ENCODE measurements at regions not wholly inside any gene's neighbourhood (a gene's known extent, or its start where the extent isn't known, plus 50 kb on each side); places are given as distances from the start of the nearest gene placed in this dataset.
"Not testable (repeated sequence)": the region's sequence is repeated elsewhere in the genome, so short reads cannot be mapped to it uniquely, and the experiment has no call there.

DNA sequence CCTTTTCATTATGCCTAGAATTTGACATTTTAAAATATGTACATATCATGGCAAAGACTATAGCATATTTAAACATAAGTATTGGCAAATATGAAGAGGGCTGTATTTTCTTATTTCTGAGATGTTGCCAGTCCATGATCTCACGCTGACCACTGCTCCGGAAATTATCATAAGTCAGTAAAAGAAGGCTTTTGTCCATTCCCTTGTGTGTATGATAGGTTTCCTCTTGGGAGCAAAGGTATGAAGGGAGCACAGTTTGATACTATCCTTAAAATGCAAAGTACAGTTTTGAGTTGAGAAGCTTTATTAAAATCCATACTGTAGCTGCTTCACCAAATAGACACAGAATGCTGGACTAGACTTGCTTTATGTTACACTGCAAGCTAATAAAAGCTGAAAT lies 52.6 kb upstream of the AGA start:
- no peak for DNase-seq

DNA sequence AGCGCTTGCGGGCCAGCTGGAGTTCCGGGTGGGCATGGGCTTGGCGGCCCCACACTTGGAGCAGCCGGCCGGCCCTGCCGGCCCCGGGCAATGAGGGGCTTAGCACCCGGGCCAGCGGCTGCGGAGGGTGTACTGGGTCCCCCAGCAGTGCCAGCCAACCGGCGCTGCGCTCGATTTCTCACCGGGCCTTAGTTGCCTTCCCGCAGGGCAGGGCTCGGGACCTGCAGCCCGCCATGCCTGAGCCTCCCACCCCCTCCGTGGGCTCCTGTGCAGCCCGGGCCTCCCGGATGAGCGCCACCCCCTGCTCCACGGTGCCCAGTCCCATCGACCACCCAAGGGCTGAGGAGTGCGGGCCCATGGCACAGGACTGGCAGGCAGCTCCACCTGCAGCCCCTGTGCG lies 53.4 kb upstream of the AGA start:
- not testable (repeated sequence) for DNase-seq

DNA sequence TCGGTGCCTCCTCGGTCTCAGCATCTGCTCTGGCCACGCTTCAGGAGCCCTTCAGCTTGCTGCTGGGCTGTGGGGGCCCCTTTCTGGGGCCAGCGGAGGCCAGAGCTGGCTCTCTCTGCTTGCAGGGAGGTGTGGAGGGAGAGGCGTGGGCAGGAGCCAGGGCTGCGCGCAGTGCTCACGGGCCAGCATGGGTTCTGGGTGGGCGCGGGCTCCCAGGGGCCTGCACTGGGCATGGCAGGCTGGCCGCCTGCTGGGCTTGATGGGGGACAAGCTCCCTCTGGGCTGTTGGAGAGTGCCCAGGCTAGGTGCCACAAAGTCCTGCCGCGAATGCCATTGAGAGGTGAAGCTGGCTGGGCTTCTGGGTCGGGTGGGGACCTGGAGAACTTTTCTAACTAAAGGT lies 57.3 kb upstream of the AGA start:
- DNase-seq, result no peak

DNA sequence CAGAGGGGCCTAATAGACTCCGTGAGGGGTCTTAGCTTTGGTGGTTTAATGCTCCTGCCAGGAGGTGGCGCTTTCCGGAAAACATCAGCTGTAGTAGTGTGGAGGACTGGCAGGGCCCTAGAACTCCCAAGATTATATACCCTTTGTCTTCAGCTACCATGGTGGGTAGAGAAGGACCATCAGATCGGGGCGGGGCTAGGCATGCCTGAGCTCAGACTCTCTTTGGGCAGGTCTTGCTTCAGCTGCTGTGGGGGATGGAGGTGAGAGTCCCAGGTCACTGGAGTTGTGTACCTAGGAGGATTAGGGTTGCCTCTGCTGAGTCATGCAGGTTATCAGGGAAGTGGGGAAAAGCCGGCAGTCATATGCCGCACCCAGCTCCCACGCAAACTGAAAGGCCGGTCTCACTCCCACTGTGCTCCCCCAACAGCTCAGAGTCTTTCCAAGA lies 63.0 kb upstream of the AGA start:
- no peak for DNase-seq

DNA sequence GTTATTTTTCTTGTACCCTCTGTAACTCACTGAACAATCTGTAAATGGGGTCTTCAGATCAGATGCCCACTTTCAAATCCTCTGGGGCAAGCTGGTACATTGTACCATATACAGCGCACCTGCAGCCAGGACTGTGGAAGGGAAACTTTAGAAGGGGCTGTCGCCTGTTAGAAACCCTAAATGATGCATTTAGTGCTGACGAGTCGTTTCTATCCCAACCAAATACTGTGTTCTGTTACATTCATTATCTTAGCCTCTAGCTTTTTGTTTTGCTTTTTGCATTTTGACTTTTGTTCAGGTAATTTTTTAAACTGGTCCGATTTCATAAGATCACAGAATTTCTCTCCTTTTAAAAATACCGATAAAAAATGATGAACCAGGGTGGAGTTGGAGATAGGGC lies 66.4 kb upstream of the AGA start:
- no peak for DNase-seq

DNA sequence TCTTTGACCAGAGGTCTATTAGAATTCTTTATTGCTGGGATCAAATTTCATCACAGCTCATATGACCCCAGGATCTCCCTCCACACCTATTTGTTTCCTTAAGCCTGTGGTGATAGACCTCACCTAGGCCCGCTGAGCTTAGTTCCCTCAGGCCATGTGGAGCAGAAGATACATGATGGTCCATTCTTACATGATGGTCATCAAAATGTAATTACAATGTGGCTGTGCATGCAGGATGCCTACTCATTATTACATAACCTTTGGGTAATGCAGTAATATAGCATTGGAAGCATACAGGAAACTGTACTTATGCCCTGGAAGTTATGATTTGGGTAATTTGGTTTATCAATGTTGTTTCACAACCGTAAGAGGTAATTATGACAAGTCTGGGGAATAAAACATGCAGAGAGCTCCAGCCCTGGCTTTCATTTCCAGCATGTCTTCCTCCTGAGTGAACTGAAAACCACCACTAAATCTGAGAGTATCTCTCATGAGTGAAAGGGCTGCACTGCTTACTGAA lies 67.0 kb upstream of the AGA start:
- DNase-seq, result no peak

DNA sequence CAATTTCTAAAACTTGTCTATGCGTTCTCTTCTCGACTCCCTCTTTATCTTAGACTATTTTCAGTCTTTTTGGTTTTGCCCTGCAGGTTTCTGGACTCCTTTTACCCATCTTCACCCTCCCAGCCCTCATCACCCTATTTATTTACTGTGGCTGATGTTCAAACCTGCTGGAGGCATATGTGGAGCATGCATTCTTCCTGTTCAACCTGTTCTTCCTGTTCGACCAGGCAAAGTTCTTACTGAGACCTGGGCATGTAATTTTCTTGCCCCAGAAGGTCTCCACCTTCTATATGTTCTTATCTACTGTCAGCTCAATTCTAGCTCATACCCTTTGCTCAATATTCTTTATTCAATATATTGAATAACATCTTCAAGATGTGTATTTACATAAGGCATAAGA lies 69.4 kb upstream of the AGA start:
- DNase-seq, result no peak

DNA sequence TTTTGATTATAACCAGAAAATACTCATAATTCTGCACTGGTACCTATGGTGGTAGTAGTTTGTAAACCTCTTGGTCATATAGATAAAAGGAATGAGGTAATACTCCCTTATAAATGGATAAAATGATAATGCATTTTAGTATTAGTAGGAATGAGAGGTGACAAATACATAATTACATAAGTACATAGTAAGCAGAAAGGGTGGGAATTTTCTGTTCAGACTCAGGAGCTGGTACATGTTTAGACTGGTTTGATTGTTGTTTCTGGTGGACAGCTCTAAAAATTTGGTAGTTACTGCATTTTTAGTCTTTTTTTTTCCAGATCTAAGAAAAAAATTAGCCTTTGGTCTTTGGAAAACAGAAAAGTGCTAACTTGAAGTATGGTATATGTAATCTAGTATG lies 70.4 kb upstream of the AGA start:
- DNase-seq, result no peak

DNA sequence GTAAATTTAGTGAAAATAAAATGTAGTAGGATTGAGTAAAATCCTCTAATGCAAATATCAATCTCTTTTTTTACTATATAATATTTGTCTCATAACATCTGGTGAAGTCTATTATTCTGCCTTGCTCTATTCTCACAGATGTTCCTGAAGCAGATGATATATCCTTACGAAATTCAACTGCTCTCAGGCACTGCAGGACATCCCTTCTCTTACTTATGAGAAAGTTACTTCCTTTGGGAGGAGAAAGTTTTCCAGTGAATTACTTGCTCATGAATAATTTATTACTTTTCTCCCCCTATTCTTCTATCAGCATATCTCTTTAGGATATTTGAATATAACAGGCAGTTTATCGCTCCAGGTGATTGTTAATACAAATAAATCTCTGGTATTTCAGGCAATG lies 75.6 kb upstream of the AGA start:
- no peak for DNase-seq

DNA sequence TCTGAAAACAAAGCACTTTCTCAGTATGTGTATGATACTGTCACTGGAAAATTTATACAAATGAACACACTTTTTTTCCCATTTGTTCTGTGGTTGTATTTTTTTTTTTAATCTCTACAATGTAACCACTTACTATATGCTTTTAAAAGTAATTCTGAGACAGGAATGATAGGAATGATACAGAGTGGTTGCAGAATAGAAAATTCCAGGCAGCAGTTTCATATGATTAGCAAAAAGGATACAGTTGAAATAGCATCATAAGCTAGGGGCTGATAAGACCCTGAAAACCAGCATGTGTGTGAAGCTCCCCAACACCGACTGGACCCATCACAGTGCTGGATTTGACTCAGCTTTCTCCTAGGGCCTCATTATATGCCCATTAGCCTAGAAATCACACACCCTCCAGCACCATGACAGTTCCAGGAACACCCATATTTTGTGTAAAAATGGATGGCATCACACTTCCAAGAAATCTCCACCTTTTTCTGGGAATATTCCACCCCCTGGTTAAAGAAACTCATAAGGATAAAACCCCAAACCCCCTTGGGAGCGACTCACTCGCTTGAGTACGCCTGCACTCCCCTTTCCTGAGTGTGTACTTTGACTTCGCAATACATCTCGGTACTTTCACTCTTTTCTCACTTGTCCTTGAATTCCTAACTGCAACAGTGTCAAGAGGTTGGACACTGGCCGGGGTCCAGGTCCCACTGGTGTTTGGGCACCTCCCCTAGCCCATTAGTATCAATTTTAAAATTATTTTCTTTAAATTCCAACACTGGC lies 77.4 kb upstream of the AGA start:
- DNase-seq, result no peak

DNA sequence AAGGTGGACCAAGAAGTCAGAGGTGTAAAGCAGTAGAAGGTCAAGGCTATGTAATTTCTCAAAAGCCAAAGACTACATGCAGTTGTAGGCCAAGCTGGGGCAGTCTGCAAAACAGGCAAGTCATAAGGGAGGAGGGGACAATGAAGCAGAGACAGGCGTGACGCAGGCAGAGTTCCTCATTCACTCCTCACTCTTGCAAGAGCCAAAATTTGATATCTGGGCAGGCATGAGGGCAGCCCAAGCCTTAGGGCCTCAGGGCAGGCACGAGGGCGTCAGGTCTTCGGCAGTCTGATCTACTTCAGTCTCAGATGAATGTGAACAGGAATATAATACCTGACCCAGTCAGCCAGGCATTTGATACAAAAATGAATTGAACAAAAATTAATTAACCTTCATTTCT lies 86.4 kb upstream of the AGA start:
- no peak for DNase-seq

DNA sequence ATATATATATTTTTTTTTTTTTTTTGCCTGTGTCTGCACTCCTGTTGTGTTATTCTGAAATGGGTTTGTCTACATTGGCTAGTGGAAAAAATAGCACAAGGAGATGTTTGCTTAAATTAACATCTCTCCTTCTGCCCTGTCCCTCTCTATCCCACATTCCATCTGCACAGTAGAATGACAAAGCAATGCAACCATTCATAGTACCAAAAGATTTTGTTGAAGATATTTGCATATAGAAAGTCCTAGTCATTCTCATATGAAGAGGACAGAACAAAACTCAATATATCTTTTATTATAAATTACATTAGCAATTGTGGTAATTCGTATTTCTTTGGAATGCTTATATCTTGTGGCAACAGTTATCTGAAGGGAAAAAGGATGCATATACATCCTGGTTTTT lies 88.3 kb upstream of the AGA start:
- DNase-seq, result no peak

DNA sequence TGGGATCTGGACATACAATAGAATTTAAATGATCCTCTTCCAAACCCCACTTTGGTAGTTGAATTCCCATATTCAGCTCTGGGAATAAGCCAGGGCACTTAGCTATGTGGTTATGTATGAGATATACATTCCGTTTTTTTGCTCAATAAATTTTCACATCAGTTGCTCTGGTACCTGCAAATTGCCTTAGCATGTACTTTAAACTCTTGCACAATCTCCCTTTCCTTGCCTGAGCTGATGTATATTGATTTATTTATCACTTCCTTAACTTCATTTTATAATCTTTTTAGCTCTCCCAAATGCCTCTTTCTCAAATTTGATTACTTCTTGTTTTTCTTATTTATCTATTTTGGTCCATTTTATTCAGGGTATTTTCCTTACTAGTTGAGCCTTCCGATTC lies 90.1 kb upstream of the AGA start:
- DNase-seq, result no peak

DNA sequence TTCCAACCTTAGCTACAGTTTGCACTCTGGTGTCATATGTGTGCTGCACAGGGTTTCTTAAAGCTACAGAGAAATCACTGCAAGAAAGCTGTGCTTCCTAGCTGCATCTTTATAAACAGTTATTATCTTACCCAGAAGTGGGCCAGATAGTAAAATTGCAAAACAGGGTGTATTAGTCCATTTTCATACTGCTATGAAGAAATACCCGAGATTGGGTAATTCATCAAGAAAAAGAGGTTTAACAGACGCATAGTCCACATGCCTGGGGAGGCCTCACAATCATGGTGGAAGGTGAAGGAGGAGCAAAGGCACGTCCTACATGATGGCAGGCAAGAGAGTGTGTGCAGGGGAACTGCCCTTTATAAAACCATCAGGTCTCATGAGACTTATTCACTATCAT lies 92.6 kb upstream of the AGA start:
- not testable (repeated sequence) for DNase-seq

DNA sequence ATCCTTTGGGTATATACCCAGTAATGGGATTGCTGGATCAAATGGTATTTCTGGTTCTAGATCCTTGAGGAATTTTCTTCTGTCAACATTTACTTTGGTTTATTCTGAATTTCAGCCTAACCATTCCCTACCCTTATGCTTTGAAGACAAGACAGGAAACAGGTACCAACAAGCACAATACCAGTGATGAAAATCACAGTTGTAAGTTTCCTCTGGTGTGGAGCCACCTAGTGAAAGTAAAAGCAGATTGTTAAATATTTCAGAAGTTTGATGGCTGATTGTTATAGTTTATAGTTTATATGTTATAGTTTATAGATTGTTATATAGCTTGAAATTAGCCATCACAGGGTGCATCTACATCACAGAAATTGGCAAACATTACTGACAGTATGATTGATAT lies 104.5 kb upstream of the AGA start:
- DNase-seq, result no peak

DNA sequence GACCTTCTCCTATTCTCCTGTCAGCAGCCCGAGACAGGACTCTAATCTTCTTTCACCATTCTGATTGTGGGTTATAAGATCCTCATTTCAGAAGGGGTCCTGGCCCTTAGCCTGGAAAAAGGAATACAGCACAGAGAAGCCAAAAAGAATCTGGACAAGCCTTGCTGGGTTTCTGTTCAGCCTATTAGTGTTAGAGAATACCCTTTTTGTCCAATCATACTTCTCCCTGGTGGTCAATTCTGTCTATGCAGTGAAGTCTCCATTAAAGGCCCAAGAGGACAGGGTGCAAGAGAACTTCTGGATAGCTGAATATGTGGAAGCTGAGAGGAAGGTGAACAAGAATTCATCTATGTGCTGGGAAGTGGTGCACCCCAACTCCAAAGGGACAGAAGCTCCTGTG lies 105.7 kb upstream of the AGA start:
- no peak for DNase-seq

DNA sequence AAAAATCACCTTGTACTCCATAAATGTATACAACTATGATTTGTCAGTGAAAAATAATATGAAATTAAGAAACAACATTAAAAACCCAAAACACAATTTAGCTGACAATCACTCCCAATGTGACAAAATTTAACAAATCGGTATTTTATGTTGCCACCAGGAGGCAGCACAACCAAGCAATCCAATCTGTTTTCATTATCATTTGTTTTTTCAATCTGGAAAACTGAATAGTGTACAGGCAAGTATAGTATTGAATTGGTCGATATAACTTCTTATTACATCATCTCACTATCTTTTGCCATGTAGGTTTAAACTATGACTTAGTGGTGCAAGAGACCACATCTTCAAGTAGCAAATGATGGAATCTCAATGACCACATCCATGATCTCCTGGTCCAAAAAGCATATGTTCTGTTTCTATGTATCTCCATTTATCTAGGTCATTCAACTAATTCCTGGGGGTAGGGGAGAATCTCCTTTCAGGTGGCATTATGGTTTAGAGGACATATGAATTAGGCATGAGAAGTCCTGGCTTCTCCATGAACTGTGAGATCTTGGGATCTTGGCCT lies 112.9 kb upstream of the AGA start:
- no peak for DNase-seq

DNA sequence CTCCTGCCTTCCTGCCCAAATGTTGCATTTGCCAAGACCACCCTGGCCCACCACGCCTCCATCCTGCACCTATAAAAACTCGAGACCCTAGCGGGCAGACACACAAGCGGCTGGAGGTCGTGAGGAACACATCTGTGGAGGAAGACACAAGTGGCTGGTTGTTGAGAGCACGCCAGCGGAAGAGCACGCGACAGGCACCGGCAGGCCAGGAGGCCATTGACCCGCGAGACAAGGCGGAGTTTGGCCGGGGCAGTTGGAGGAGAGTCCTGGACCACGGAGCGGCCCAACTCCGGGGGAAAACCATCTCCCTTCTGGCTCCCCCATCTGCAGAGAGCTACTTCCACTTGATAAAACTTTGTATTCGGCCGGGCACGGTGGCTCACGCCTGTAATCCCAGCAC lies 115.2 kb upstream of the AGA start:
- DNase-seq, result no peak

DNA sequence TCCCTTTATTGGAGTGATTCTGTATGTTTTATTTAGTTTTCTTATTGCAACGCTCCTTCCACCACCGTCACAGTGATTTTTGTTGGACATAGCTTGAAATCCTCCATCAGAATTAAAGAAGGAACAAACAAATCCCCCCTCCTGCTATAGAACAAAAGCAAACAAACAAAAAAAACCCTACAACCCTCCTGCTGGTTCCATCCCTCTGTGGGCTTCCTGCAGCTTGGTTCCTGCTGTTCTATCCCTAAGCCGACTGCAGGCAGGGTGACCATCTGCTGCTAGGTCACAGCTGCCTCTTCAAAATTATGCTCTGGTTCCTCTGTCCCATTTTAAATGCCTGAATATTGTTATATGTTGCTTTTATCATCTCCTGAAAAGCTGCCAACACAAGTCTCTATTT lies 116.8 kb upstream of the AGA start:
- DNase-seq, result no peak

DNA sequence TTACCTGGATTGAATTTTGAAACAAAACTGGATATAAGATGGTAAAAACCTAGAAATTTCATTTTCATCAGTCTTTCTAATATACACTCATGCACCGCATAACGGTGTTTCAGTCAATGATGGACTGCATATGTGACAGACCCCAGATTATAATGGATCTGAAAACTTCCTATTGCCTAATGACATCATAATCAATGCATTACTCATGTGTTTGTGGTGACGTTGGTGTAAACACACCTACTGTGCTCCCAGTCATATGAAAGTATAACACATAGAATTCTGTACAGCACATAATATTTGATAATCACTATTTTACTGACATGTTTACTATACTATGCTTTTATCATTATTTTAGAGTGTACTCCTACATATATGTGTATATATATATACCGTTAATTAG lies 119.9 kb upstream of the AGA start:
- no peak for DNase-seq

DNA sequence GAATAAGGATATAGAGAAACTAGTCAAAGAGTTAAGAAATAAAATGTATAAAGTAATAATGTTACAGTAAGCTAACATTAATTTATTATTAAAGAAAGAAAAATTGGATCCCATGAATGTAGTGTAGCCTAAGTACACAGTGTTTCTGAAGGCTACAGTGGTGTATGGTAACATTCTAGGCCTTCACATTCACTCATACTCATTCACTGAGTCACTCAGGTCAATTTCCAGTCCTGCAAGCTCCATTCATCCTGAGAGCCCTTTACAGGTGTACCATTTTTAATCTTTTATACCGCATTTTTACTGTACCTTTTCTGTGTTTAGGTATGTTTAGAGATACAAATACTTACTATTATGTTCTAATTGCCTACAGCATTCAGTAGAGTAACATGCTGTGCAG lies 120.6 kb upstream of the AGA start:
- DNase-seq, result no peak

DNA sequence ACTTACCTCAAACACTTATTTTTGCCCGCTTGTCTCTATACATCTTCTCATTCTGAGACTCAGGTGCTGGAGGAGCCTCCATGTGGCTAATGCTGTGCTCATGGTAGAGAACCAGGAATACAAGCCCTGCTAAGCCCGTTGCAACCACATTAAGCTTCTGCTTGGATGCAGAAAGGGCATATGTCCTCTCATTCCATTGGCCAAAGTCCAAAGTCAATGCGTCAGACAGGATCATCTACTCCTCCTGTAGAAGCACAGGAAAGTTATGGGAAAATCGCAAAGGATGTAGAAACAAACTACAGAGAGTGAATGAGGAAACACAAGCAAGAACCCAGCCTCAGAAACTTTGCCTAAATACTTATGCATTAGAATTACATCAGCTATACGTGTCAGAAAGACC lies 124.5 kb upstream of the AGA start:
- no peak for DNase-seq

DNA sequence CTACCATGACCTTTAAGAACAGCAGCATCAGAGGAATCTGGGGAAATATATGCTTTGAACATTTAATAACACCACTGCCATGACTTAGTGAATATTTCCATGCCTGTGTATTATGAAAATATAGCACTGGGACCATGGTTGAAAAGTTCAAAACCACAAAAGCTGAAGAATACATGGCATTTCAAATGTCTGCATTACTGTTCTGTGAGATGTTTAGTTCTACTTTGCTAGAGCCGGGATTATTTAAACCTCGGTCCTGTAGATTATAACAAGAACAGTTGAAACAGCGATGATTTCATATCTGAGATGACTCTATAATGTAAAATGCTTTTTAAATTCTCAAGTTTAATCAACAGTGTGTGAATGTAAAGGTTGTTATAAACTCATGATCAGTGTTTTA lies 126.7 kb upstream of the AGA start:
- DNase-seq, result no peak

DNA sequence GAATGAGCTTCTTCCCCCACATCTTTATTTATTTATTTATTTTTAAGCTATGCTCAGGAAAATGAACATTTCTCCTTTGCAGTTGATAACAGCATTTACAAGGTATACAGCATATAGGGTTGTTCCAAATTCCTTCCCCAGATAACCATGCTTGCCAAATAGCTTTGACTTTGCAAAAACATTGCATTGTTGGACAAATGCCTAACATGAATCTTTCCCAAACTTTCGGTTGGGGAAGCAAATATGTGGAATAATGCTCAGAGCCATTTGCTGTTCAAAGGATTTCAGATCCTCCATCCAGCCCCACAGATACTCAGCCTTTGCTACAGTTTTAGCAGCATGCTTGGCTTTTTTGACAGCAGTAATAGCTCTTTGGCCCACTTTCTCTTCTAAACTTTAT lies 127.2 kb upstream of the AGA start:
- no peak for DNase-seq

DNA sequence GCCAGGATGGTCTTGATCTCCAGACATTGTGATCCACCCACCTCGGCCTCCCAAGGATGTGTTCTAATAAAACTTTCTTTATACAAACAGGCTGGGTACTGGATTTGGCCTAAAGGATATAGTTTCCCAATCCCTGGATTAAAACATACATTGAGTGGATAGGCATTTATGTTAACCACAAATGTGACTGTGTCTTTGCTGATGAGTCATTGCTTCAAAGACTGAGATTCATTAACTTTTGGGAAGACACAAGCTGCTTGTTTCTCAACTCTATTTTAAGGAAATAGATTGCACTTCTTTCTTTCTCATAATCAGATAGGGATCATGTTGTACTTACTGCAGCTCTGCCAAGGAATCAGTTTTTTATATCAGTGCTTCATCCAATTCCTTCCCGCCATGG lies 131.3 kb upstream of the AGA start:
- DNase-seq, result no peak

Data from activated naive CD4-positive, alpha-beta T cell (primary cell).